IPS-18a (cell line): ENCODE measurements at regions not wholly inside any gene's neighbourhood (a gene's known extent, or its start where the extent isn't known, plus 50 kb on each side); places are given as distances from the start of the nearest gene placed in this dataset.
"Not testable (repeated sequence)": the region's sequence is repeated elsewhere in the genome, so short reads cannot be mapped to it uniquely, and the experiment has no call there.

Experiments
- H3K27ac ChIP-seq: one replicate; pipeline ENCODE4 v1.5.1; 2013; ENCODE audit warnings: low read length
- H3K27me3 ChIP-seq: one replicate; pipeline ENCODE4 v1.6.1; 2013; ENCODE audit warnings: mild to moderate bottlenecking, low read length; ENCODE audit not compliant: control insufficient read depth, insufficient read depth
- H3K36me3 ChIP-seq: one replicate; pipeline ENCODE4 v1.6.1; 2013; ENCODE audit warnings: low read depth, low read length; ENCODE audit not compliant: control insufficient read depth
- H3K4me1 ChIP-seq: one replicate; pipeline ENCODE4 v1.6.1; 2013; ENCODE audit warnings: low read depth, low read length; ENCODE audit not compliant: control insufficient read depth
- H3K4me3 ChIP-seq: one replicate; pipeline ENCODE4 v1.5.1; 2013; ENCODE audit warnings: low read length
- H3K9ac ChIP-seq: one replicate; pipeline ENCODE4 v1.6.1; 2013; ENCODE audit warnings: mild to moderate bottlenecking, low read length, moderate library complexity
- H3K9me3 ChIP-seq: one replicate; pipeline ENCODE4 v1.6.1; 2013; ENCODE audit warnings: low read depth, low read length; ENCODE audit not compliant: control insufficient read depth

GRCh38 chr21:9778541-9778940, 742.8 kb upstream of the TPTE start:
- H3K27me3 ChIP-seq, H3K4me1 ChIP-seq, H3K9ac ChIP-seq, H3K27ac ChIP-seq, H3K36me3 ChIP-seq, H3K4me3 ChIP-seq: not testable (repeated sequence)
- peaks cover 75% of the 10 kb centered on the region for H3K9me3 ChIP-seq

- Histone ChIP-seq H3K27ac (no peak overlapping the region), H3K9me3 (peaks cover 76% of the 10 kb centered on the region), H3K4me1 (no peaks in the 10 kb centered on the region), H3K36me3 (no peaks in the 10 kb centered on the region), H3K9ac (no peak overlapping the region), H3K27me3 (no peaks in the 10 kb centered on the region), H3K4me3 (peak overlapping the region; percentile 33)
Measured at GRCh38 chr21:9780441-9780937, 740.9 kb upstream of the TPTE start.

- H3K27ac ChIP-seq, H3K4me3 ChIP-seq, H3K27me3 ChIP-seq, H3K4me1 ChIP-seq, H3K9ac ChIP-seq, H3K36me3 ChIP-seq: not testable (repeated sequence)
- peaks cover 79% of the 10 kb centered on the region for H3K9me3 ChIP-seq
Measured at GRCh38 chr21:9783587-9783986, 737.8 kb upstream of the TPTE start.

- not testable (repeated sequence) for H3K9ac ChIP-seq, H3K27ac ChIP-seq, H3K27me3 ChIP-seq, H3K4me3 ChIP-seq, H3K4me1 ChIP-seq, H3K36me3 ChIP-seq
- peaks cover 79% of the 10 kb centered on the region for H3K9me3 ChIP-seq
Measured at GRCh38 chr21:9784201-9784600, 737.2 kb upstream of the TPTE start.

GRCh38 chr21:9786092-9786491, 735.3 kb upstream of the TPTE start:
- not testable (repeated sequence) for H3K9ac ChIP-seq, H3K36me3 ChIP-seq, H3K4me3 ChIP-seq, H3K4me1 ChIP-seq, H3K27me3 ChIP-seq, H3K27ac ChIP-seq
- H3K9me3 ChIP-seq = peaks cover 75% of the 10 kb centered on the region

- H3K27ac ChIP-seq, H3K36me3 ChIP-seq, H3K4me1 ChIP-seq, H3K9ac ChIP-seq, H3K27me3 ChIP-seq, H3K4me3 ChIP-seq: not testable (repeated sequence)
- peaks cover 75% of the 10 kb centered on the region for H3K9me3 ChIP-seq
Measured at GRCh38 chr21:9788281-9788680, 733.1 kb upstream of the TPTE start.

- not testable (repeated sequence) for H3K27me3 ChIP-seq, H3K27ac ChIP-seq, H3K4me1 ChIP-seq, H3K36me3 ChIP-seq, H3K9ac ChIP-seq, H3K4me3 ChIP-seq
- peaks cover 75% of the 10 kb centered on the region for H3K9me3 ChIP-seq
Measured at GRCh38 chr21:9790354-9790753, 731.0 kb upstream of the TPTE start.

GRCh38 chr21:9791453-9791852, 729.9 kb upstream of the TPTE start:
- not testable (repeated sequence) for H3K4me1 ChIP-seq, H3K9ac ChIP-seq, H3K36me3 ChIP-seq, H3K4me3 ChIP-seq, H3K27me3 ChIP-seq, H3K27ac ChIP-seq
- peaks cover 76% of the 10 kb centered on the region for H3K9me3 ChIP-seq

- H3K27me3 ChIP-seq, H3K4me1 ChIP-seq, H3K9ac ChIP-seq, H3K36me3 ChIP-seq, H3K27ac ChIP-seq, H3K4me3 ChIP-seq: not testable (repeated sequence)
- H3K9me3 ChIP-seq = peaks cover 59% of the 10 kb centered on the region
Measured at GRCh38 chr21:9795291-9795690, 726.1 kb upstream of the TPTE start.

GRCh38 chr21:9796293-9796692, 725.1 kb upstream of the TPTE start:
- not testable (repeated sequence) for H3K9ac ChIP-seq, H3K27me3 ChIP-seq, H3K36me3 ChIP-seq, H3K27ac ChIP-seq, H3K4me3 ChIP-seq, H3K4me1 ChIP-seq
- H3K9me3 ChIP-seq = peaks cover 53% of the 10 kb centered on the region

- not testable (repeated sequence) for H3K9me3 ChIP-seq, H3K36me3 ChIP-seq, H3K9ac ChIP-seq, H3K4me1 ChIP-seq, H3K4me3 ChIP-seq, H3K27ac ChIP-seq, H3K27me3 ChIP-seq
Measured at GRCh38 chr21:9807675-9808074, 713.7 kb upstream of the TPTE start.

- H3K27ac ChIP-seq, H3K36me3 ChIP-seq, H3K4me3 ChIP-seq, H3K9ac ChIP-seq, H3K27me3 ChIP-seq, H3K4me1 ChIP-seq, H3K9me3 ChIP-seq: not testable (repeated sequence)
Measured at GRCh38 chr21:9811223-9812004, 710.0 kb upstream of the TPTE start.
